Ishikawa (cell line): ENCODE measurements at regions not wholly inside any gene's neighbourhood (a gene's known extent, or its start where the extent isn't known, plus 50 kb on each side); places are given as distances from the start of the nearest gene placed in this dataset.

ENCODE experiments used
- CEBPB ChIP-seq: IDR thresholded peaks from 2 replicates; pipeline ENCODE4 v1.6.1; 2012
- CREB1 ChIP-seq: IDR thresholded peaks from 2 replicates; pipeline ENCODE4 v1.6.1; 2012; ENCODE audit warnings: low read depth
- EGR1 ChIP-seq: IDR thresholded peaks from 2 replicates; pipeline ENCODE4 v1.6.1; 2012
- EP300 ChIP-seq: IDR thresholded peaks from 2 replicates; pipeline ENCODE4 v1.6.1; 2012; ENCODE audit warnings: borderline replicate concordance
- RAD21 ChIP-seq: IDR thresholded peaks from 2 replicates; pipeline ENCODE4 v1.6.1; 2012; ENCODE audit warnings: low read depth
- TAF1 ChIP-seq: IDR thresholded peaks from 2 replicates; pipeline ENCODE4 v1.6.1; 2012; ENCODE audit warnings: low read depth, mild to moderate bottlenecking
- TCF12 ChIP-seq: IDR thresholded peaks from 2 replicates; pipeline ENCODE4 v1.6.1; 2012; ENCODE audit warnings: low read depth
- TEAD4 ChIP-seq: IDR thresholded peaks from 2 replicates; pipeline ENCODE4 v1.6.1; 2012
- YY1 ChIP-seq: IDR thresholded peaks from 2 replicates; pipeline ENCODE4 v1.6.1; 2012; ENCODE audit warnings: low read depth
- TF ChIP-seq, protein P1 (sequence below): IDR thresholded peaks from 2 replicates; pipeline ENCODE4 v1.6.1; 2012
- TF ChIP-seq, protein P2 (sequence below): IDR thresholded peaks from 2 replicates; pipeline ENCODE4 v1.6.1; 2012; ENCODE audit warnings: low read depth, mild to moderate bottlenecking
- TF ChIP-seq, protein P3 (sequence below): IDR thresholded peaks from 2 replicates; pipeline ENCODE4 v1.6.1; 2012

DNA sequence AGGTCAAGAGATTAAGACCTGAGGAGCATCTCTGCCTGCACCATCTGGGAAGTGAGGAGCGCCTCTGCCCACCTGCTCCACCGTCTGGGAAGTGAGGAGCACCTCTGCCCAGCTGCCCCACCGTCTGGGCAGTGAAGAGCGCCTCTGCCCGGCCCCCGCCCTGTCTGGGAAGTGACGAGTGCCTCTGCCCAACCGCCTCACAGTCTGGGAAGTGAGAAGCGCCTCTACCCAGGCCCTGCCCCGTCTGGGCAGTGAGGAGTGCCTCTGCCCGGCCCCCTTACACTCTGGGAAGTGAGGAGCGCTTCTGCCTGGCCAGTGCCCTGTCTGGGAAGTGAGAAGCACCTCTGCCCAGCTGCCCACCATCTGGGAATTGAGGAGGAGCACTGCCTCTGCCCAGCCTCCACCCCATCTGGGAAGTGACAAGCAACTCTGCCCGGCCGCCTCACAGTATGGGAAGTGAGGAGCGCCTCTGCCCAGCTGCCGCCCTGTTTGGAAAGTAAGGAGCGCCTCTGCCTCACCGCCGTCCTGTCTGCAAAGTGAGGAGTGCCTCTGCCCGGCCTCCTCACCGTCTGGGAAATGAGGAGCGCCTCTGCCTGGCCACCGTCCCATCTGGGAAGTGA lies 270.4 kb upstream of the NRSN1 start:
- TF ChIP-seq CREB1 (no peak), EP300 (no peak), RAD21 (no peak), CEBPB (no peak), TCF12 (no peak), TEAD4 (no peak), EGR1 (no peak), YY1 (no peak), TAF1 (no peak)
- TF ChIP-seq, protein P1, sequence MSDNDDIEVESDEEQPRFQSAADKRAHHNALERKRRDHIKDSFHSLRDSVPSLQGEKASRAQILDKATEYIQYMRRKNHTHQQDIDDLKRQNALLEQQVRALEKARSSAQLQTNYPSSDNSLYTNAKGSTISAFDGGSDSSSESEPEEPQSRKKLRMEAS, result no peak
- TF ChIP-seq, protein P2, sequence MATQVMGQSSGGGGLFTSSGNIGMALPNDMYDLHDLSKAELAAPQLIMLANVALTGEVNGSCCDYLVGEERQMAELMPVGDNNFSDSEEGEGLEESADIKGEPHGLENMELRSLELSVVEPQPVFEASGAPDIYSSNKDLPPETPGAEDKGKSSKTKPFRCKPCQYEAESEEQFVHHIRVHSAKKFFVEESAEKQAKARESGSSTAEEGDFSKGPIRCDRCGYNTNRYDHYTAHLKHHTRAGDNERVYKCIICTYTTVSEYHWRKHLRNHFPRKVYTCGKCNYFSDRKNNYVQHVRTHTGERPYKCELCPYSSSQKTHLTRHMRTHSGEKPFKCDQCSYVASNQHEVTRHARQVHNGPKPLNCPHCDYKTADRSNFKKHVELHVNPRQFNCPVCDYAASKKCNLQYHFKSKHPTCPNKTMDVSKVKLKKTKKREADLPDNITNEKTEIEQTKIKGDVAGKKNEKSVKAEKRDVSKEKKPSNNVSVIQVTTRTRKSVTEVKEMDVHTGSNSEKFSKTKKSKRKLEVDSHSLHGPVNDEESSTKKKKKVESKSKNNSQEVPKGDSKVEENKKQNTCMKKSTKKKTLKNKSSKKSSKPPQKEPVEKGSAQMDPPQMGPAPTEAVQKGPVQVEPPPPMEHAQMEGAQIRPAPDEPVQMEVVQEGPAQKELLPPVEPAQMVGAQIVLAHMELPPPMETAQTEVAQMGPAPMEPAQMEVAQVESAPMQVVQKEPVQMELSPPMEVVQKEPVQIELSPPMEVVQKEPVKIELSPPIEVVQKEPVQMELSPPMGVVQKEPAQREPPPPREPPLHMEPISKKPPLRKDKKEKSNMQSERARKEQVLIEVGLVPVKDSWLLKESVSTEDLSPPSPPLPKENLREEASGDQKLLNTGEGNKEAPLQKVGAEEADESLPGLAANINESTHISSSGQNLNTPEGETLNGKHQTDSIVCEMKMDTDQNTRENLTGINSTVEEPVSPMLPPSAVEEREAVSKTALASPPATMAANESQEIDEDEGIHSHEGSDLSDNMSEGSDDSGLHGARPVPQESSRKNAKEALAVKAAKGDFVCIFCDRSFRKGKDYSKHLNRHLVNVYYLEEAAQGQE, result no peak
- TF ChIP-seq, protein P3, sequence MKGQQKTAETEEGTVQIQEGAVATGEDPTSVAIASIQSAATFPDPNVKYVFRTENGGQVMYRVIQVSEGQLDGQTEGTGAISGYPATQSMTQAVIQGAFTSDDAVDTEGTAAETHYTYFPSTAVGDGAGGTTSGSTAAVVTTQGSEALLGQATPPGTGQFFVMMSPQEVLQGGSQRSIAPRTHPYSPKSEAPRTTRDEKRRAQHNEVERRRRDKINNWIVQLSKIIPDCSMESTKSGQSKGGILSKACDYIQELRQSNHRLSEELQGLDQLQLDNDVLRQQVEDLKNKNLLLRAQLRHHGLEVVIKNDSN, result no peak
